Lower leg skin (tissue), 4 donors: ENCODE measurements at regions not wholly inside any gene's neighbourhood (a gene's known extent, or its start where the extent isn't known, plus 50 kb on each side); places are given as distances from the start of the nearest gene placed in this dataset.

Experiments used
- DNase-seq, 2 donors: peaks; one replicate each; pipeline ENCODE4 v3.0.0-alpha.2; 2019; ENCODE audit warnings: low spot score in 2 of 2
- H3K4me3 ChIP-seq: fragments of 200-600 bp; sonication (generic); 2 replicates; pipeline ENCODE4 v1.5.1; 2017; ENCODE audit warnings: mild to moderate bottlenecking, low read depth; ENCODE audit not compliant: poor library complexity, severe bottlenecking
- CTCF ChIP-seq, 3 donors: fragments of 450-650 bp; IDR thresholded peaks; one replicate each; pipeline ENCODE4 v1.5.1; 2016; ENCODE audit warnings: antibody characterized with exemption in 3 of 3, mild to moderate bottlenecking in 3 of 3, moderate library complexity in 2 of 3
- POLR2A ChIP-seq, 2 donors: fragments of 450-650 bp; IDR thresholded peaks; one replicate each; pipeline ENCODE4 v1.6.1; 2016 to 2017; ENCODE audit warnings: antibody characterized with exemption in 2 of 2, mild to moderate bottlenecking in 1 of 2, moderate library complexity in 1 of 2
- WGBS, 2 donors: methylation state at CpG; one replicate each; pipeline ENCODE4 v1.1.5; 2018; 5-methylcytosine and 5-hydroxymethylcytosine counted together
- intact Hi-C: fragments of 100-400 bp; cut with DNase I; formaldehyde crosslinking; loops from one replicate; pipeline ENCODE4 v1.15.0; 2023; ENCODE audit warnings: low total_unique reads

DNA sequence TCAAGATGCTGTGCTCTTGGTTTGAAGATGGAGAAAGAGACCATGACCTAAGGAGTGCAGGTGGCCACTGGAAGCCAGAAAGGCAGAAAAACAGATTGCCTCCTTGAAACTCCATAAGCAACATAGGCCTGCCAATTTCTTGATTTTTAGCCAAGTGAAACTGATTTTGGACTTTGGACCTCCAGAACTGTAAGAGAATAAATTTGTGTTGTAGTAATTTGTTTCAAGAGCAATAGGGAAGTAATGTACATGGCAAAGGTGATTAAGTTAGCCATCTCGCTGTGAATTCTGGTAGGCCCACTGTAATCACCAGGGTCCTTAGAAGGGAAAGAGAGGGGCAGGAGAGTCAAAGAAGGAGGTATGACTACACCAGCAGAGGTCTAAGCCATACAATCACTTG lies 238.8 kb downstream of the CNTN3 start:
- 94 to 95% methylated on average over 1 of the region's 1 CpG for WGBS, 2 donors
- intact Hi-C loops = no loop called here
- no peak for DNase-seq
- no peak overlapping the region for H3K4me3 ChIP-seq
- TF ChIP-seq POLR2A (IDR thresholded peaks at IDR 0.05) (no peak), CTCF (IDR thresholded peaks at IDR 0.05) (no peak)

DNA sequence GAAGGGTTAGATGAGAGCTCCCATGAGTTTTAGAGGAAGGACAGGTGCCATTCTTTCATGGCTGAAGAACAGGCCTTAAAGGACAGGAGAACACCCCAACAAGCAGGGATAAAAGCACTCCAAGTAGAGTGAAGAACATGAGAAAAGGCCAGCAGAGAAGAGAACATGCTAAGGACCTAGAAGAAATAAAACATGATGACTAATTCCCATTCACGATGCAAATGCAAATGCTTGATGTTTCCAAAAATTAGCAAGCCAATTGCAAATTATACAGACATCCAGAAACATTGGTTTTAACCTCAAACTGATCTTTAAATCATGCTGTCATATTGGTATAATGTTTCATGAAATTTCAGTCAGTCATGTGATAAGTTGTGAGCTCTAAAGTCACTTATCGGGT lies 241.7 kb downstream of the CNTN3 start:
- H3K4me3 ChIP-seq = no peak overlapping the region
- 80 to 81% methylated on average over 2 of the region's 2 CpGs for WGBS, 2 donors
- intact Hi-C loops = no loop called here
- TF ChIP-seq POLR2A (IDR thresholded peaks at IDR 0.05) (no peak), CTCF (IDR thresholded peaks at IDR 0.05) (no peak)
- DNase-seq = no peak

DNA sequence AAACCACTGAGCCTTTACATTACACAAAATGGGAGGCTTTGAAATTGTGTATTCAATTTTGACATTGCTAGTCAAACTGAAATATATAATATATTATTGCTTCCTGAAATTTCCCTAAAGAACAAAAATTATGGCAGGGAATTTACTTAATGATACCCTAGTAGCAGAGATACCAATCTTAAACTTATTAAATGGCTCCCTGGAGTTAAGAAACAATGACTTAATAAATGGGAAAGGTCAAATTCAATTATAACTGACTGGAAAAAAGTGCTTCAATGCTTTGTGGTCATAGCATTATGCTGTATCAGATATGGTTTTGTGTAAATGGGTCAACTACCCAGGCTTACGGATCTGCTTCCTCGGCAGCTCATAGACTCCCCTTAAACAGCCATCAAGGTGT lies 244.1 kb downstream of the CNTN3 start:
- WGBS, 2 donors = 84 to 85% methylated on average over 2 of the region's 2 CpGs
- H3K4me3 ChIP-seq = no peak overlapping the region
- intact Hi-C loops = no loop called here
- DNase-seq = no peak
- TF ChIP-seq CTCF (IDR thresholded peaks at IDR 0.05) (no peak), POLR2A (IDR thresholded peaks at IDR 0.05) (no peak)

DNA sequence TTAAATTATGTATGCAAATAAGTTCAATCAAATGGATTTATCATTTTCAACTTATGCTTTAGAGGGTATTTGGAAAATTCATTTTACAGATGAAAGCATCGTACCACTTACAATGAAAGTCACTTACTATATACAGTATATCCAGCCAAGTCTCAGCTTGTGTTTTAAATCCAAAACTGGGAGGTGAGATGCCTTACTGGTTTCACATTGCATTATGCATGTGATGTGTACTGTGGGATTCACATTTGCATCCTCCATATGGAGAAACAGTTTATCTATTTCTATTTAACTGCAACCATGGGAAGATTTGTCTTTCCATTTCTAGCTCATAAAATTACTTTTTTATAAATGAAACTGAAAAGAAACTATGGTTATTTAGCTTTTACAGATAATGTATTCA lies 248.1 kb downstream of the CNTN3 start:
- H3K4me3 ChIP-seq = no peak overlapping the region
- TF ChIP-seq POLR2A (IDR thresholded peaks at IDR 0.05) (no peak), CTCF (IDR thresholded peaks at IDR 0.05) (no peak)
- no peak for DNase-seq
- intact Hi-C loops = no loop called here
- 89 to 95% methylated on average over 1 of the region's 1 CpG for WGBS, 2 donors

- TF ChIP-seq POLR2A (IDR thresholded peaks at IDR 0.05) = no peak
- TF ChIP-seq CTCF (IDR thresholded peaks at IDR 0.05) = no peak
- no peak overlapping the region for H3K4me3 ChIP-seq
- 74 to 97% methylated on average over 1 of the region's 1 CpG for WGBS, 2 donors
- intact Hi-C loops = no loop called here
- no peak for DNase-seq
Observed at GRCh38 chr3:74363346-74363745, 251.1 kb downstream of the CNTN3 start.

DNA sequence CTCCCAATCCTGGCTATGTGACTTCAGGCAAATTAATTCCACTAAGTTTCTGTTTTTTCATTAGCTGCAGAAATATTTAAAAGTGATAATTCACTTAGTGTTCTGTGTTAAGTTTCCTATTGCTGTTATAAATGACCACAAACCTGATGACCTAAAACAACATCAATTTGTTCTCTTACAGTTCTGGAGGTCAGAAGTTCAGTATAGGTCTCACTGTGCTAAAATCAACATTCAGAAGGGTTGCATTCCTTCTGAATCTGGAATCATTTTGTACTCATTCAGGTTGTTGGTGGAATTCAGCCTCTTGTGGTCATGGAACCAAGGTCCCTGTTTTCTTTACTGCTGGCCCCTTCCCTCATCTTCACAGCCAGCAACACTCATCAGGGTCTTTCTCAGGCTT lies 254.1 kb downstream of the CNTN3 start:
- intact Hi-C loops = no loop called here
- DNase-seq = no peak
- H3K4me3 ChIP-seq = no peak overlapping the region
- TF ChIP-seq POLR2A (IDR thresholded peaks at IDR 0.05) = no peak
